ENCODE measurements at regions not wholly inside any gene's neighbourhood (a gene's known extent, or its start where the extent isn't known, plus 50 kb on each side); places are given as distances from the start of the nearest gene placed in this dataset.

DNA sequence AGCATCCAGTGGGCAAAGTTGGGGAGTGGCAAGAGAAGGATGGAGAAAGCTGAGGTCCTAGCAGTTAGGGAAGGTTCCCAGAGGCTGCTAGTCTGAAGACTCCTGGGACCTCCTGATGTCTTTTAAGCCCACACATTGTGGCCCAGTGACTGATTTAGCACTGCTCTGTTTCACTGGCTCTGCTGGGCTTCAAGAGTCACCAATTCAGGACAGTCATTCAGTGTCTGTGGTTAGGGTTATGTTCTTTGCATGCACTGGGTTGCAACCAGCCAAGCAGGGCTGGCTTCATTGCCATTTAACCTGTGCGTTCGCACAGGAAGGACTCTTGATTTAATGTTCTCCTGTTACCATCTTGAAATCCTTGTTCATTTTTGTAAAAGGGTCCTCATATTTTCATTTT, 199.2 kb downstream of the ICOS start:
- Histone ChIP-seq H3K4me1 (no peaks in the 10 kb centered on the region), H3K4me3 (no peak overlapping the region), H3K27ac (no peak overlapping the region), H3K27me3 (no peaks in the 10 kb centered on the region), H3K36me3 (no peaks in the 10 kb centered on the region), H3K9me3 (no peaks in the 10 kb centered on the region)
- DNase-seq (no peak), ATAC-seq (no peak)
- WGBS (ENCODE audit: insufficient coverage, low coverage, low lambda C conversion rate, missing lambda C conversion rate) = 29% methylated on average over 2 of the region's 2 CpGs
- TF ChIP-seq CTCF (IDR thresholded peaks at IDR 0.05) (no peak), POLR2A (IDR thresholded peaks at IDR 0.05) (no peak)
- intact Hi-C loops (cut with DNase I) = no loop called here

DNA sequence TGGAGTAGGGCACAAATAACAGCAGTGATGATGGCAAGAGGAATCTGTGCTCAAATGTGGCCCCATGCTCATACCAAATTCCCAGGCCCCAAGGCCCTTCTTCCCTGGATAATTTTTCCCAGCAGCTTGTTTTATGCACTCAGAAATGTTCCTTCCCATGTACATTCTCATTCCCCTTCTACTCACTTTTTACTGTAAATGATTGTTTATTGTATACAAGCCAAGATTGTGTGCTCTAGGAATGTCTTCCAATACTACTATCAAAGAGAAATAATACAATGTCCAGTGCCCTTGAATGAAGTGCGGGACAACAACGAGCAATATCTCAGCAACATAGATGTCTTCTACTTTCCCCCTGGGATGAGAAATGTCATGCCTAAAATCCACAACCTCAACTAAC, 201.6 kb downstream of the ICOS start:
- intact Hi-C loops (cut with DNase I) = no loop called here
- H3K4me1 ChIP-seq = no peaks in the 10 kb centered on the region
- no peaks in the 10 kb centered on the region for H3K27me3 ChIP-seq
- ATAC-seq = no peak
- H3K9me3 ChIP-seq = no peaks in the 10 kb centered on the region
- H3K36me3 ChIP-seq = no peaks in the 10 kb centered on the region
- WGBS (ENCODE audit: insufficient coverage, low coverage, low lambda C conversion rate, missing lambda C conversion rate) = 92% methylated on average over 2 of the region's 2 CpGs
- H3K27ac ChIP-seq = no peak overlapping the region
- no peak for TF ChIP-seq POLR2A (IDR thresholded peaks at IDR 0.05)
- TF ChIP-seq CTCF (IDR thresholded peaks at IDR 0.05) = no peak
- H3K4me3 ChIP-seq = no peak overlapping the region
- DNase-seq = no peak

- 22% methylated on average over 2 of the region's 3 CpGs for WGBS (ENCODE audit: insufficient coverage, low coverage, low lambda C conversion rate, missing lambda C conversion rate)
- Histone ChIP-seq H3K4me3 (no peak overlapping the region), H3K27ac (no peak overlapping the region), H3K4me1 (no peaks in the 10 kb centered on the region), H3K9me3 (no peaks in the 10 kb centered on the region), H3K36me3 (no peaks in the 10 kb centered on the region), H3K27me3 (no peaks in the 10 kb centered on the region)
- no peak for TF ChIP-seq CTCF (IDR thresholded peaks at IDR 0.05)
- TF ChIP-seq POLR2A (IDR thresholded peaks at IDR 0.05) = no peak
- ATAC-seq (no peak), DNase-seq (no peak)
- intact Hi-C loops (cut with DNase I) = no loop called here
Measured at GRCh38 chr2:204140246-204140645, 203.7 kb downstream of the ICOS start.

DNA sequence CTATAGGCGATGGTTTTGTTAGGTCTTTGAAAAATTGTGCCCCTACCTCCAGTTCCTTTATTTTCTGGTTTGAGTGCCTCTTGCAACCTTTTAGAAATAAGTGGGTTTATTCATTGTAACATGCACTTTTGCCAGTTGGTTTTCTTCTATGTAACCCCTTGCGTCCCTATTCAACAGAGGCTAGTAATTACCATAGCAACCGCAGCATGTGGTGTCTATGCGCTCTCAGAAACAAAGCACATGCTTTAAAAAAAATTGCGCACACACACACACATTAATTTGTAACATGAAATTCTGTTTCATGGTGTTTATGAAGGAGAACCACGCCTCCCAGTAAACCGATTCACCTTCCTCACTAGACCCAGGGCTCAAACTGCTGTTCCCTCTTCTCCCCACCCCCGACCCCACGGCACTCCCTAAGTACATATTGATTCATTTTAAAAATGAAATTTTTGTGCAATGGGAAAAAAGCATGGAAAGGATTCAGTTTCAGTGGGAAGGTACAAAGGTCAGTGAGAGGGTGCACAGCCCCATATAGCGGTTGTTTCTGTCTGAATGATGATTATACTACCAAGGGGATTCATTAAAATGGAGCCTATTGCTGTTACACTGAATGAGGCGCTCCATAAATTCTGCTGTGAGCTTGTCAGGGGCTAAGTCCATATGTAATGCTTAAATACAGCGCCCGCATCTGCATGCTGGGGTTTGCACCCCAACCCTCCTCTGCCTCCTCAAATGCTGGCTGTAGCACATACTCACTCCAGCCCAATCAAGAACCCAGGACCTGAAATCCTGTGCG, 206.9 kb downstream of the ICOS start:
- Histone ChIP-seq H3K36me3 (no peaks in the 10 kb centered on the region), H3K4me3 (no peak overlapping the region), H3K9me3 (no peaks in the 10 kb centered on the region), H3K27me3 (no peaks in the 10 kb centered on the region), H3K27ac (no peak overlapping the region), H3K4me1 (no peaks in the 10 kb centered on the region)
- DNase-seq = no peak
- WGBS (ENCODE audit: insufficient coverage, low coverage, low lambda C conversion rate, missing lambda C conversion rate) = 60% methylated on average over 12 of the region's 14 CpGs
- intact Hi-C loops (cut with DNase I) = no loop called here
- TF ChIP-seq POLR2A (IDR thresholded peaks at IDR 0.05) = no peak
- no peak for TF ChIP-seq CTCF (IDR thresholded peaks at IDR 0.05)
- ATAC-seq = no peak

Data from right lobe of liver (tissue), 6 donors.